GM18873 (cell line): ENCODE measurements at regions not wholly inside any gene's neighbourhood (a gene's known extent, or its start where the extent isn't known, plus 50 kb on each side); places are given as distances from the start of the nearest gene placed in this dataset.

Experiments
- ATAC-seq: cut with Tn5 transposase; IDR thresholded peaks from one replicate; pipeline ENCODE4 v1.9.1; 2021; ENCODE audit warnings: mild to moderate bottlenecking, moderate library complexity, moderate number of reproducible peaks; ENCODE audit not compliant: unreplicated experiment, low FRiP score

- ATAC-seq = no peak
Observed at GRCh38 chr6:44530910-44531234, 143.4 kb downstream of the CDC5L start.

GRCh38 chr6:44531442-44532015, 144.0 kb downstream of the CDC5L start:
- no peak for ATAC-seq

GRCh38 chr6:44533421-44533820, 145.9 kb downstream of the CDC5L start:
- no peak for ATAC-seq

GRCh38 chr6:44534291-44534690, 146.8 kb downstream of the CDC5L start:
- no peak for ATAC-seq

- no peak for ATAC-seq
Observed at GRCh38 chr6:44535446-44535845, 147.9 kb downstream of the CDC5L start.

- ATAC-seq = no peak
Observed at GRCh38 chr6:44535967-44536366, 148.5 kb downstream of the CDC5L start.

GRCh38 chr6:44537306-44538049, 150.0 kb downstream of the CDC5L start:
- no peak for ATAC-seq

- no peak for ATAC-seq
Observed at GRCh38 chr6:44538131-44538806, 150.8 kb downstream of the CDC5L start.

- ATAC-seq = no peak
Observed at GRCh38 chr6:44538807-44539201, 151.3 kb downstream of the CDC5L start.

- ATAC-seq = no peak
Observed at GRCh38 chr6:44539701-44540355, 152.3 kb downstream of the CDC5L start.

GRCh38 chr6:44540881-44541280, 153.4 kb downstream of the CDC5L start:
- ATAC-seq = no peak

GRCh38 chr6:44542401-44543116, 155.1 kb downstream of the CDC5L start:
- ATAC-seq = no peak

GRCh38 chr6:44543664-44544063, 156.2 kb downstream of the CDC5L start:
- ATAC-seq = no peak

GRCh38 chr6:44545224-44545623, 157.7 kb downstream of the CDC5L start:
- no peak for ATAC-seq

GRCh38 chr6:44548319-44548718, 160.8 kb downstream of the CDC5L start:
- no peak for ATAC-seq

- ATAC-seq = no peak
Observed at GRCh38 chr6:44549516-44549915, 162.0 kb downstream of the CDC5L start.

GRCh38 chr6:44554194-44554593, 166.7 kb downstream of the CDC5L start:
- ATAC-seq = no peak

- no peak for ATAC-seq
Observed at GRCh38 chr6:44554861-44555260, 167.4 kb downstream of the CDC5L start.

- no peak for ATAC-seq
Observed at GRCh38 chr6:44556046-44556445, 168.5 kb downstream of the CDC5L start.

- no peak for ATAC-seq
Observed at GRCh38 chr6:44558024-44558831, 170.7 kb downstream of the CDC5L start.
